CD8-positive, alpha-beta memory T cell (primary cell): ENCODE measurements at regions not wholly inside any gene's neighbourhood (a gene's known extent, or its start where the extent isn't known, plus 50 kb on each side); places are given as distances from the start of the nearest gene placed in this dataset.
A peak's percentile ranks its signal among the peaks of the same experiment; 100 is the strongest.

Experiments used
- CTCF ChIA-PET: fragments of 350-600 bp; sonication (Branson Sonifier 250); formaldehyde crosslinking; loops from one replicate; lab custom pipeline; 2021; ENCODE audit warnings: antibody characterized with exemption; lab: Charles Lee
- POLR2A ChIA-PET: fragments of 350-600 bp; sonication (Branson Sonifier 250); formaldehyde crosslinking; loops from one replicate; lab custom pipeline; 2021; ENCODE audit warnings: antibody characterized with exemption; lab: Charles Lee
- DNase-seq, 5 donors: peaks; one replicate each; pipeline versions ENCODE4 v3.0.0 to v3.0.0-alpha.2; 2020 to 2022; ENCODE audit warnings: mixed read lengths in 1 of 5
- H3K27ac ChIP-seq: one replicate; pipeline ENCODE4 v1.7.0; 2013; ENCODE audit warnings: low read depth, mild to moderate bottlenecking, low read length, moderate library complexity
- H3K27me3 ChIP-seq: 2 replicates; pipeline ENCODE4 v1.7.0; 2013; ENCODE audit warnings: low read length, mild to moderate bottlenecking; ENCODE audit not compliant: insufficient read depth, poor library complexity, severe bottlenecking
- H3K36me3 ChIP-seq: 2 replicates; pipeline ENCODE4 v1.7.0; 2013; ENCODE audit warnings: mild to moderate bottlenecking, low read length, moderate library complexity; ENCODE audit not compliant: insufficient read depth
- H3K4me1 ChIP-seq: 2 replicates; pipeline ENCODE4 v1.7.0; 2013; ENCODE audit warnings: mild to moderate bottlenecking, low read length, moderate library complexity; ENCODE audit not compliant: insufficient read depth
- H3K4me3 ChIP-seq: 2 replicates; pipeline ENCODE4 v1.7.0; 2013; ENCODE audit warnings: mild to moderate bottlenecking, low read length
- H3K9me3 ChIP-seq: 2 replicates; pipeline ENCODE4 v1.7.0; 2013; ENCODE audit warnings: mild to moderate bottlenecking, low read length
- H3K27ac Mint-ChIP-seq, 8 donors: one replicate each; pipeline ENCODE4 v1.8.0; 2020 to 2021; ENCODE audit warnings: mixed read lengths in 8 of 8, mild to moderate bottlenecking in 6 of 8, inconsistent platforms in 3 of 8, moderate library complexity in 3 of 8
- H3K27me3 Mint-ChIP-seq, 2 donors: one replicate each; pipeline ENCODE4 v1.8.0; 2020 to 2021; ENCODE audit warnings: mixed read lengths in 2 of 2, mild to moderate bottlenecking in 1 of 2, moderate library complexity in 1 of 2
- H3K36me3 Mint-ChIP-seq, 3 donors: one replicate each; pipeline ENCODE4 v1.8.0; 2020 to 2021; ENCODE audit warnings: mixed read lengths in 3 of 3, inconsistent platforms in 1 of 3, mild to moderate bottlenecking in 1 of 3
- H3K4me1 Mint-ChIP-seq, 3 donors: one replicate each; pipeline ENCODE4 v1.8.0; 2020 to 2021; ENCODE audit warnings: mixed read lengths in 3 of 3, inconsistent platforms in 1 of 3, mild to moderate bottlenecking in 1 of 3
- H3K4me3 Mint-ChIP-seq, 7 donors: one replicate each; pipeline ENCODE4 v1.8.0; 2020 to 2021; ENCODE audit warnings: mixed read lengths in 7 of 7, mild to moderate bottlenecking in 6 of 7, moderate library complexity in 4 of 7, inconsistent platforms in 2 of 7
- H3K9me3 Mint-ChIP-seq, 5 donors: one replicate each; pipeline ENCODE4 v1.8.0; 2020 to 2022; ENCODE audit warnings: mixed read lengths in 5 of 5, mild to moderate bottlenecking in 3 of 5, moderate library complexity in 2 of 5, inconsistent platforms in 1 of 5

DNA sequence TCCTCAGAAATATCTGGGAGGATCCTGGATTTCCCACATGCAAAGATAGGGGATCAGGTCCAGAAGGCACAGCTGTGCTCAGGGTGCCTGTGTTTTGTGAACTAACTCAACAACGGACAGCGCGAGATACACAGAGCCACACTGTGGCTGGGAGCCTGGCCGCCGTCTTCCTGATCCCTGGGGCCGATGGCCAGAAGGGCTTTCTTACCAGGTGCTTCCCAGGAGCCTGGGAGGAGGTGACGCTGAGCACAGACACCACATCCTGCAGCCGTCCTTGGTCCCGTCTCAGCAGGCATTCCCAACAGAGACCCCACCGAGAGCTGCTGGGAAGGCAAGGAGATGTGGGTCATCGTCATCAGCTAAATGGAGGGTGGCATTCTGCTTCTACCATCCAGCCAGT, 144.6 kb upstream of the AFDN start:
- Histone ChIP-seq H3K4me1 (no peaks in the 10 kb centered on the region), H3K9me3 (no peaks in the 10 kb centered on the region), H3K27me3 (peaks cover 9% of the 10 kb centered on the region), H3K4me3 (no peak overlapping the region), H3K36me3 (no peaks in the 10 kb centered on the region), H3K27ac (no peak overlapping the region)
- H3K27me3 Mint-ChIP-seq = peaks cover 34 to 47% of the 10 kb centered on the region in 2 donors
- peaks cover 0 to 3% (median 3%) of the 10 kb centered on the region in 5 donors for H3K9me3 Mint-ChIP-seq
- H3K4me3 Mint-ChIP-seq = peak overlapping the region in 1 of 7 donors; percentile 3
- H3K4me1 Mint-ChIP-seq = no peaks in the 10 kb centered on the region
- no peak overlapping the region for H3K27ac Mint-ChIP-seq
- no peaks in the 10 kb centered on the region for H3K36me3 Mint-ChIP-seq
- ChIA-PET CTCF (no interaction called here), POLR2A (no interaction called here)
- no peak for DNase-seq

DNA sequence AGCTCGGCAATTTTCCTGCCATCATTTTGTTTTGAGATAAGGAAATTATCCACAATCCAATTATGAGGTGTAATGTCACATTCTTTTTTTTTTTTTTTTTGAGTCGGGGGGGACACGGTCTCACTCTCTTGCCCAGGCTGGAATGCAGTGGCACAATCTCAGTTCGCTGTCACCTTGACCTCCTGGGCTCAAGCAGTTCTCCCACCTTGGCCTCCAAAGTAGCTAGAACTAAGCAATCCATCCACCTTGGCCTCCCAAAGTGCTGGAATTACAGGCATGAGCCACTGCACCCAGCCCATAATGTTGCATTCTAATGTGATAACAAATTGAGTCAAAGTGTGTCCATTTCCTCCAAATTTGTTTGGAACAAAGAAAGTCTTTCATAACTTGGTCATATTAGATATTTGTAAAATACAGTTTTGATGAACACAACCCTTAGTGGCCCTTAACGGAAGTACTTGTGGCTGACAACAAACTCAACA, 144.1 kb upstream of the AFDN start:
- ChIA-PET POLR2A (no interaction called here), CTCF (no interaction called here)
- Mint-ChIP-seq H3K9me3 (peaks cover 0 to 4% (median 3%) of the 10 kb centered on the region in 5 donors), H3K27ac (no peak overlapping the region), H3K27me3 (peaks cover 31 to 44% of the 10 kb centered on the region in 2 donors), H3K36me3 (no peaks in the 10 kb centered on the region), H3K4me1 (no peaks in the 10 kb centered on the region), H3K4me3 (no peak overlapping the region)
- Histone ChIP-seq H3K9me3 (no peaks in the 10 kb centered on the region), H3K27me3 (peaks cover 9% of the 10 kb centered on the region), H3K4me1 (no peaks in the 10 kb centered on the region), H3K27ac (no peak overlapping the region), H3K4me3 (no peak overlapping the region), H3K36me3 (no peaks in the 10 kb centered on the region)
- no peak for DNase-seq

DNA sequence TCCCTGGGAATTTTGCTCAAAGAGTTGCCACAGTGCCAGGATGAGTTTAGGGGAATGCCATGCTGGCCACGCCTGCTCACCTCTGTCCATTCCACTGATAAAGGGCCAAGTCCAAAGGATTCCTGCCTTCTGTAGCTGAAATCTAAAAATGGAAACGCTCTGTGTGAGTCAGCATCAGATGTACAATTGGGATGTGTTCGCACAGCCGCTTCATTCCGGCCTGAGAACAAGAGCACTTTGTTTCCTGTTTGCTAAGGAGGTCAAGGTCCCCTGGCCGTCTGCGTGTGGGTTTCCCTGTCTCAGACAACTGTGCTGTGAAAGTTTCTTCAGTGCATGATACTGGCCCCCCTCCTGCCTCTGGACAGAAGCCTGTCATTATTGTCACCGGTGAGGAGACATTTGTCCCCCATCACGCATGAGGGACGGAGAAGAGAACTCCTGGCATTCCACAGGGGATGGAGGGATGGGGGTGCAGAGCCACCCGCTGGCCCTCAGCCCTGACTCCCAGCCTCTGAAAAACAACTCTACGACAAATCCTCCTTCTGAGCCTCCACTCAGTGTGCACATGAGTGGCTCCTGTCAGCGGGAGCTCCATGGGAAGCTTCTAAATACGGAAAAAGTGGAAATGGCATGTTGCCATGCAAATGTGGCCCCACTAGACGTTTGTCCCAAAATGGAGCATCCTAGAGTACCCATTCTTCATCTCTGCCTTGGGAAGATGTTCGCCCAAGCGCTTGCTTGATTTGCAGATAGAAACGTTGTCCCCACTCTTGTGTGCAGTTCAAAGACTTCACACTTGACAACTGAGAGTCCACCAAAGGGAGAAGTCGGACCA, 143.5 kb upstream of the AFDN start:
- no peak for DNase-seq
- Histone ChIP-seq H3K27me3 (peaks cover 9% of the 10 kb centered on the region), H3K4me3 (no peak overlapping the region), H3K4me1 (no peaks in the 10 kb centered on the region), H3K27ac (no peak overlapping the region), H3K9me3 (no peaks in the 10 kb centered on the region), H3K36me3 (no peaks in the 10 kb centered on the region)
- ChIA-PET CTCF (no interaction called here), POLR2A (no interaction called here)
- Mint-ChIP-seq H3K4me1 (no peaks in the 10 kb centered on the region), H3K36me3 (no peaks in the 10 kb centered on the region), H3K9me3 (peaks cover 0 to 4% (median 3%) of the 10 kb centered on the region in 5 donors), H3K27me3 (peaks cover 25 to 37% of the 10 kb centered on the region in 2 donors), H3K4me3 (no peak overlapping the region), H3K27ac (no peak overlapping the region)

DNA sequence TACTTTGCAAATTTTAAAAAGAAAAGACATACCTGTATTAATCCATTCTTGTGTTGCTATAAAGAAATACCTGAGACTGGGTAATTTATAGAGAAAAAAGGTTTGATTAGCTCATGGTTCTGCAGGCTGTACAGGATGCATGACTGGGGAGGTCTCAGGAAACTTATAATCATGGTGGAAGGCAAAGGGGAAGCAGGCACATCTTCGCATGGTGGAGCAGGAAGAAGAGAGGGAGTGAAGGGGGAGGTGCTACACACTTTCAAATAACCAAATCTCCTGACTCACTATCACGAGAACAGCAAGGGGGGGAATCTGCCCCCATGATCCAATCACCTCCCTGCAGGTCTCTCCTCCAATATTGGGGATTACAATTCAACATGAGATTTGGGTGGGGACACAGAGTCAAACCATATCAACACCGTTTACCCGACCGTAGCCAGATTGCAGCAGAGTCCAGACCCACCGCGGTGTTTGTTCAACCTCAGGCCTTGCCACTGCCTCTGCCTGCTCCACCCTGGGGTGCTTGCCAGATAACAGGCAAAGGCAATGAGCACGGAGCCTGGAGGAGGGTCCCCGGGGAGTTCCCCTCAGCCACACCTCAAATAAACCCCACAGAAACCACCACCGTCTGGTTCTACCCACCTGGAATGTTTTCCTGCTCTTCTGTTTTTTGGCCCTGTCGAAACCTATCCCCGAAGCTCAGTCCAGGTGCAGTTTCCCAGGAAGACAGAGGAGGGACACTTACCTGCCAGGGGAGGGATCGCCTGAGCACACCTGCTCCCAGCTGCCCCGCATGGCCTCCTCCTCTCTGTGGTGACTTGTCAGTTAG, 142.2 kb upstream of the AFDN start:
- no peak overlapping the region for H3K27ac Mint-ChIP-seq
- H3K27me3 Mint-ChIP-seq = peaks cover 22 to 26% of the 10 kb centered on the region in 2 donors
- ChIA-PET CTCF (no interaction called here), POLR2A (no interaction called here)
- DNase-seq = no peak
- Histone ChIP-seq H3K27ac (no peak overlapping the region), H3K27me3 (peaks cover 2% of the 10 kb centered on the region), H3K4me1 (no peaks in the 10 kb centered on the region), H3K4me3 (no peak overlapping the region), H3K9me3 (no peaks in the 10 kb centered on the region), H3K36me3 (no peaks in the 10 kb centered on the region)
- H3K36me3 Mint-ChIP-seq = no peaks in the 10 kb centered on the region
- peaks cover 0 to 4% (median 3%) of the 10 kb centered on the region in 5 donors for H3K9me3 Mint-ChIP-seq
- no peak overlapping the region for H3K4me3 Mint-ChIP-seq
- no peaks in the 10 kb centered on the region for H3K4me1 Mint-ChIP-seq

DNA sequence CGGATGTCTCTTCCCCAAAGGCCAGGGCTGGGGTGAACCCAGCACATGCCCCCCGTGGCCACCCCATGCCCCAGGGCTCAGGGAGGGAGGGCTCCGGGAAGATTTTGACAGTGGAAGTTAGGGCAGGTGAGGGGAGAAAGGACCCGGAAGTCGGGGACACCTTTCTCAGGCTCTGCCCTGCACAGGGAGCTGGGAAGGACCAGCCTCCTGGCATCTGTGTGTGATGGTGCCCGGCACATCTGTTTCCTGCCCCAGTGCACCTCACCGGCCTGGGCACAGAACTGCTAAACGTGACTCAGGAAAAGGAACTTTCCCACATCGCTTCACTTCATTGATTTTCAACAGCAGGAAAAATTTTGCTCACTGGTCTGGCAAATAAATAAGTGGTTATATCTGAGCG, 141.1 kb upstream of the AFDN start:
- no peaks in the 10 kb centered on the region for H3K36me3 ChIP-seq
- Mint-ChIP-seq H3K27me3 (peaks cover 15 to 17% of the 10 kb centered on the region in 2 donors), H3K4me3 (no peak overlapping the region), H3K36me3 (no peaks in the 10 kb centered on the region), H3K9me3 (peaks cover 0 to 4% (median 2%) of the 10 kb centered on the region in 5 donors), H3K4me1 (no peaks in the 10 kb centered on the region), H3K27ac (no peak overlapping the region)
- H3K9me3 ChIP-seq = no peaks in the 10 kb centered on the region
- H3K27ac ChIP-seq = no peak overlapping the region
- ChIA-PET POLR2A (no interaction called here), CTCF (no interaction called here)
- no peaks in the 10 kb centered on the region for H3K27me3 ChIP-seq
- DNase-seq = no peak
- H3K4me1 ChIP-seq = no peaks in the 10 kb centered on the region
- no peak overlapping the region for H3K4me3 ChIP-seq

DNA sequence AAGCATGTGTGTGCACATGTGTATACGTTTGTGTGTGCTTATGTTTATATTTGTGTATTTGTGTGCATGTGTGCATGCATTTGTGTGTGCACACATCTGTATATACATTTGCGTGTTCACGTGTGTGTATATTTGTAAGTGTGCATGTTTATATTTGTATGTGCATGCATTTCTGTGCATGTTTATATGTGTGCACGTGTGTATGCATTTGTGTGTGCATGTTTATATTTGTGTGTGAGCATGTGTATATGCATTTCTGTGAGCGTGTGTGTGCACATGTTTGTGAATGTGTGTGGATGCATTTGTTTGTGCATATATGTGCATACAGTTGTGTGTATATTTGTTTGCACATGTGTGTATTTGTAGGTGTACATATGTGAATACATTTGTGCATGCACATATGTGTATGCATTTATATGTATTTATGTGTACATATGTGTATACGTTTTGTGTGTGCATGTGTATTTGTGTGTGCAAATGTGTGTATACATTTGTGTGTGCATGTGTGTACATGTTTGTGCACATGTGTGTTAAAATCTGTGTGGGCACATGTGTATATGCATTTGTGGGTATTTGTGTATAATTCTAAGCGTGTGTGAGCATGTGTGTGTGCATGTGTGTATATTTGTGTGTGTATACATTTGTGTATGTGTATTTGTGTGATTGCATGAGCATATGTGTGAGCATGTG, 140.4 kb upstream of the AFDN start:
- no peak for DNase-seq
- POLR2A ChIA-PET = no interaction called here
- no peaks in the 10 kb centered on the region for H3K36me3 ChIP-seq
- H3K27me3 ChIP-seq = no peaks in the 10 kb centered on the region
- H3K4me1 ChIP-seq = no peaks in the 10 kb centered on the region
- no peaks in the 10 kb centered on the region for H3K36me3 Mint-ChIP-seq
- no peaks in the 10 kb centered on the region for H3K4me1 Mint-ChIP-seq
- no peak overlapping the region for H3K4me3 ChIP-seq
- peaks cover 11 to 16% of the 10 kb centered on the region in 2 donors for H3K27me3 Mint-ChIP-seq
- H3K4me3 Mint-ChIP-seq = no peak overlapping the region
- H3K27ac Mint-ChIP-seq = no peak overlapping the region
- no peak overlapping the region for H3K27ac ChIP-seq
- peaks cover 0 to 4% (median 2%) of the 10 kb centered on the region in 5 donors for H3K9me3 Mint-ChIP-seq
- H3K9me3 ChIP-seq = no peaks in the 10 kb centered on the region
- CTCF ChIA-PET = no interaction called here

DNA sequence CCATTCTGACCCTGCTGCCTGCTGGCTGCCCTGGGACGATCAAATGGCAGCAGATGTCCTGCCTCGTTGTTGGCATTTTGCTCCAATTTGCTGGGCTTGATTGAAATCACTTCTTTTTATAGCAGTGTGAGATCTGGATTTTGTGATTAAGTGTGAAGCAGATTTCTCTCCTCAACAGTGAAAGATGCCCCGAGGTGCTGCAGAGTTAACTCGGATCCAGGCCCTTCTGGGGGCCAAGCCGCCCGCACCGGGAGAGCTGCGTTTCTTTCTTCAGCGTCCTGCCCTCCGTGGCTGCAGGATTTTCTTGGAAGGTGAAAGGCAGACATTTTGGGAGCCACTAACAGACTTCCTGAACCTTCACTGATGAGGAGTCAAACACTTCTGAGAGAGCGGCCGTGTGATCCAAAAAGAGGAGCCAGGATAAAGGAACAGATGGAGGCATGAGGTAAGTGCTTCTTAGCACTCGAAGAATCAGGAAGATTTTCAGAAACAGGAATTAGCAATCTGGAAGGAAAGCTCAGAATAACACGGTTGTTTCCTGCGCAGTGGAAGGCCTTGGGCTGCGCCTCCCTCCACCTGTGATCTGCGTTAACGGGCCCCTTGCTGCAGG, 139.5 kb upstream of the AFDN start:
- Histone ChIP-seq H3K27me3 (no peaks in the 10 kb centered on the region), H3K4me1 (no peaks in the 10 kb centered on the region), H3K9me3 (no peaks in the 10 kb centered on the region), H3K4me3 (no peak overlapping the region), H3K27ac (no peak overlapping the region), H3K36me3 (no peaks in the 10 kb centered on the region)
- H3K4me3 Mint-ChIP-seq = no peak overlapping the region
- no peaks in the 10 kb centered on the region for H3K36me3 Mint-ChIP-seq
- no peak for DNase-seq
- no peaks in the 10 kb centered on the region for H3K4me1 Mint-ChIP-seq
- H3K27ac Mint-ChIP-seq = no peak overlapping the region
- peaks cover 0 to 4% (median 2%) of the 10 kb centered on the region in 5 donors for H3K9me3 Mint-ChIP-seq
- CTCF ChIA-PET = no interaction called here
- peaks cover 7% of the 10 kb centered on the region in 2 donors for H3K27me3 Mint-ChIP-seq
- POLR2A ChIA-PET = no interaction called here
